Naive B cell (primary cell): ENCODE measurements at regions not wholly inside any gene's neighbourhood (a gene's known extent, or its start where the extent isn't known, plus 50 kb on each side); places are given as distances from the start of the nearest gene placed in this dataset.

Experiments
- ATAC-seq, 2 donors: fragments of 150-1000 bp; cut with Tn5 transposase; 2 replicates each; pipeline ENCODE4 v1.10.0; 2021; ENCODE audit warnings: low read depth in 2 of 2, mild to moderate bottlenecking in 2 of 2, moderate library complexity in 2 of 2
- DNase-seq: peaks from one replicate; pipeline ENCODE4 v3.0.0; 2022
- H3K27ac Mint-ChIP-seq, 6 donors: one replicate each; pipeline ENCODE4 v1.8.0; 2020 to 2022; ENCODE audit warnings: mild to moderate bottlenecking in 6 of 6, mixed read lengths in 6 of 6, moderate library complexity in 5 of 6, inconsistent platforms in 2 of 6
- H3K27me3 Mint-ChIP-seq, 3 donors: one replicate each; pipeline ENCODE4 v1.8.0; 2021 to 2022; ENCODE audit warnings: mixed read lengths in 3 of 3, mild to moderate bottlenecking in 1 of 3
- H3K36me3 Mint-ChIP-seq, 2 donors: one replicate each; pipeline ENCODE4 v1.8.0; 2020 to 2022; ENCODE audit warnings: mixed read lengths in 2 of 2, inconsistent platforms in 1 of 2, mild to moderate bottlenecking in 1 of 2
- H3K4me1 Mint-ChIP-seq, 3 donors: one replicate each; pipeline ENCODE4 v1.8.0; 2020 to 2022; ENCODE audit warnings: mixed read lengths in 3 of 3, inconsistent platforms in 1 of 3, mild to moderate bottlenecking in 1 of 3, moderate library complexity in 1 of 3
- H3K4me3 Mint-ChIP-seq, 8 donors: one replicate each; pipeline ENCODE4 v1.8.0; 2020 to 2022; ENCODE audit warnings: mild to moderate bottlenecking in 8 of 8, mixed read lengths in 8 of 8, moderate library complexity in 8 of 8, inconsistent platforms in 2 of 8
- H3K9me3 Mint-ChIP-seq, 7 donors: one replicate each; pipeline ENCODE4 v1.8.0; 2020 to 2022; ENCODE audit warnings: mixed read lengths in 7 of 7, mild to moderate bottlenecking in 5 of 7, inconsistent platforms in 2 of 7, moderate library complexity in 1 of 7

- Mint-ChIP-seq H3K4me1 (no peaks in the 10 kb centered on the region), H3K9me3 (peaks cover 0 to 15% (median 0%) of the 10 kb centered on the region in 7 donors), H3K27me3 (peaks cover 0 to 20% (median 8%) of the 10 kb centered on the region in 3 donors), H3K4me3 (no peak overlapping the region), H3K36me3 (peaks cover 0 to 5% of the 10 kb centered on the region in 2 donors), H3K27ac (no peak overlapping the region)
- DNase-seq (no peak), ATAC-seq (no peak)
Observed at GRCh38 chr16:20216591-20217217, 110.6 kb downstream of the GP2 start.

- Mint-ChIP-seq H3K36me3 (peaks cover 0 to 5% of the 10 kb centered on the region in 2 donors), H3K4me1 (no peaks in the 10 kb centered on the region), H3K9me3 (peaks cover 0 to 18% (median 6%) of the 10 kb centered on the region in 7 donors), H3K4me3 (no peak overlapping the region), H3K27me3 (peaks cover 0 to 11% (median 11%) of the 10 kb centered on the region in 3 donors), H3K27ac (no peak overlapping the region)
- ATAC-seq (no peak), DNase-seq (no peak)
Observed at GRCh38 chr16:20214401-20214800, 112.9 kb downstream of the GP2 start.

- Mint-ChIP-seq H3K27ac (no peak overlapping the region), H3K9me3 (peaks cover 0 to 5% (median 3%) of the 10 kb centered on the region in 7 donors), H3K4me3 (no peak overlapping the region), H3K36me3 (no peaks in the 10 kb centered on the region), H3K4me1 (no peaks in the 10 kb centered on the region), H3K27me3 (peaks cover 11 to 15% (median 12%) of the 10 kb centered on the region in 3 donors)
- DNase-seq, result no peak
- ATAC-seq, result no peak
Observed at GRCh38 chr16:20203272-20203671, 124.0 kb downstream of the GP2 start.

DNA sequence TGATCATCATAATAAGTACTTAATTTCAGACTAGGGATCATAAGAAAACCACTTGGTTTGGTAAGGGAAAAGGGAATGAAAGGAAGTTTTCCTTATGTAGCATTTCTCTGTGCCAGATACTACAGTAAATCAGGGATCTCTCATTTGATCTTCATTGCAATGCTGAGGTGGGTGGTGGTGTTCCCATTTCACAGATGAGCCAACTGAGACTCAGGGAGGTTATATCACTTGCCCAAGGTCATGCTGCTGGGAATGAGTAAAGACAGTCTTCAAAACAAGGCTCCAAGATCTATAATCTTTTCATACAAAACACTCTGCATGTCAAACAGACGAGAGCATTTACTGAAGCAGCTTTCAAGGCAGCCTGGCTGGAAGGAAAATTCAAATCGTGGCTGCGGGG is 124.6 kb downstream of the GP2 start:
- no peak for DNase-seq
- no peak overlapping the region for H3K4me3 Mint-ChIP-seq
- no peaks in the 10 kb centered on the region for H3K36me3 Mint-ChIP-seq
- H3K4me1 Mint-ChIP-seq, result no peaks in the 10 kb centered on the region
- H3K27me3 Mint-ChIP-seq, result peaks cover 11 to 15% (median 11%) of the 10 kb centered on the region in 3 donors
- no peak for ATAC-seq
- peaks cover 0 to 5% (median 3%) of the 10 kb centered on the region in 7 donors for H3K9me3 Mint-ChIP-seq
- H3K27ac Mint-ChIP-seq, result peak overlapping the region in 1 of 6 donors; percentile 68

GRCh38 chr16:20192801-20193200 is 119.1 kb upstream of the GPR139 start:
- H3K9me3 Mint-ChIP-seq, result peaks cover 0 to 5% (median 0%) of the 10 kb centered on the region in 7 donors
- no peak overlapping the region for H3K27ac Mint-ChIP-seq
- DNase-seq (no peak), ATAC-seq (no peak)
- no peaks in the 10 kb centered on the region for H3K4me1 Mint-ChIP-seq
- H3K27me3 Mint-ChIP-seq, result peaks cover 0 to 8% (median 4%) of the 10 kb centered on the region in 3 donors
- H3K36me3 Mint-ChIP-seq, result no peaks in the 10 kb centered on the region
- no peak overlapping the region for H3K4me3 Mint-ChIP-seq

DNA sequence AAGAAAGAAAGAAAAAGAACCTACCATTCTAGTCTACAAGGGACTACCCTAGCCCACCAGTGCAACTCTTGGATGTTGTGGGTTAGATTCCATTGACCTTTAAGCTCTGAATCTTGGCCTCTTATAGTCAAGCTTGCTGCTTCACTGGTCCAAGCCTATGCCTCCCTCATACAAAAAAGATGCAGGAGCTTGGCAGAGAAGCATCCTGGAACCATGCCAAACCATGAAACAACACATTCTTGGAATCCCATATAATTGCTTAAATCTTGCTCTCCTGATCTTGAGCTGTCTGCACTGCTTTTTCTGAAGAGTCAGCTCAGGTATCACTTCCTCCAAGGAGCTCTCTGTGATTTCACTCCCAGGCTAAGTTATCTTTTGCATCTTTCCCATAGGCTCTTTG is 117.9 kb upstream of the GPR139 start:
- ATAC-seq (no peak), DNase-seq (no peak)
- Mint-ChIP-seq H3K27ac (peak overlapping the region in 1 of 6 donors; percentile 7), H3K9me3 (peaks cover 0 to 5% (median 2%) of the 10 kb centered on the region in 7 donors), H3K4me1 (no peaks in the 10 kb centered on the region), H3K36me3 (no peaks in the 10 kb centered on the region), H3K4me3 (no peak overlapping the region), H3K27me3 (peaks cover 0 to 8% (median 7%) of the 10 kb centered on the region in 3 donors)

GRCh38 chr16:20181949-20182348 is 108.3 kb upstream of the GPR139 start:
- no peak for ATAC-seq
- Mint-ChIP-seq H3K27me3 (peaks cover 8 to 13% (median 10%) of the 10 kb centered on the region in 3 donors), H3K9me3 (peaks cover 2 to 23% (median 5%) of the 10 kb centered on the region in 7 donors), H3K4me3 (no peak overlapping the region), H3K36me3 (no peaks in the 10 kb centered on the region), H3K27ac (no peak overlapping the region), H3K4me1 (no peaks in the 10 kb centered on the region)
- DNase-seq, result no peak

DNA sequence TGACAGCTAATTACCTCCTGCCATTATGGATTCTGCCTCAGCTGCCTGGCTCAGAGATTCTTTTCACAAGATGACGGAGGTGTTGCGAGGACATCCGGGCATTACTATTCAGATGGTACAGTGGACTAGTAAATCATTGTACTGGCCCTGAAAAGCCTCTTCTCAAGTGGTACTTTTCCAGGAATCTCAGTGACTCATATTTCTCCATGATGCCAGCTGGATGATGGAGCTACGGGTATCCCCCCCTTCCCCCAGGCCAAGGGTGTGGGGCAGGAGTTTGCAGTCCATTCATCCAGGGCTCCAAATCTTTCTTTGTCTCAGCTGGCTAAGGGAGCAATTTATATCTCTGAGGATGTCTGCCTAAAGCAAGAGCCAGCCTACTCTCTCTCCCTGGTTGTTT is 107.7 kb upstream of the GPR139 start:
- H3K4me1 Mint-ChIP-seq, result no peaks in the 10 kb centered on the region
- H3K9me3 Mint-ChIP-seq, result peaks cover 2 to 22% (median 5%) of the 10 kb centered on the region in 7 donors
- H3K4me3 Mint-ChIP-seq, result no peak overlapping the region
- no peak overlapping the region for H3K27ac Mint-ChIP-seq
- no peak for ATAC-seq
- H3K27me3 Mint-ChIP-seq, result peaks cover 8 to 13% (median 10%) of the 10 kb centered on the region in 3 donors
- H3K36me3 Mint-ChIP-seq, result no peaks in the 10 kb centered on the region
- no peak for DNase-seq

- Mint-ChIP-seq H3K4me1 (no peaks in the 10 kb centered on the region), H3K9me3 (peaks cover 0 to 14% (median 4%) of the 10 kb centered on the region in 7 donors), H3K36me3 (no peaks in the 10 kb centered on the region), H3K27me3 (peaks cover 7 to 10% (median 8%) of the 10 kb centered on the region in 3 donors), H3K27ac (no peak overlapping the region), H3K4me3 (no peak overlapping the region)
- no peak for DNase-seq
- ATAC-seq, result no peak
Observed at GRCh38 chr16:20178297-20178696, 104.6 kb upstream of the GPR139 start.

GRCh38 chr16:20175358-20175757 is 101.7 kb upstream of the GPR139 start:
- Mint-ChIP-seq H3K9me3 (peaks cover 0 to 14% (median 6%) of the 10 kb centered on the region in 7 donors), H3K4me1 (no peaks in the 10 kb centered on the region), H3K4me3 (no peak overlapping the region), H3K27me3 (peaks cover 7 to 14% (median 8%) of the 10 kb centered on the region in 3 donors), H3K36me3 (no peaks in the 10 kb centered on the region), H3K27ac (no peak overlapping the region)
- DNase-seq (no peak), ATAC-seq (no peak)

- Mint-ChIP-seq H3K27ac (no peak overlapping the region), H3K4me3 (no peak overlapping the region), H3K27me3 (peaks cover 0 to 14% (median 5%) of the 10 kb centered on the region in 3 donors), H3K36me3 (no peaks in the 10 kb centered on the region), H3K9me3 (peaks cover 0 to 24% (median 7%) of the 10 kb centered on the region in 7 donors), H3K4me1 (no peaks in the 10 kb centered on the region)
- DNase-seq (no peak), ATAC-seq (no peak)
Observed at GRCh38 chr16:20167323-20167722, 93.6 kb upstream of the GPR139 start.

DNA sequence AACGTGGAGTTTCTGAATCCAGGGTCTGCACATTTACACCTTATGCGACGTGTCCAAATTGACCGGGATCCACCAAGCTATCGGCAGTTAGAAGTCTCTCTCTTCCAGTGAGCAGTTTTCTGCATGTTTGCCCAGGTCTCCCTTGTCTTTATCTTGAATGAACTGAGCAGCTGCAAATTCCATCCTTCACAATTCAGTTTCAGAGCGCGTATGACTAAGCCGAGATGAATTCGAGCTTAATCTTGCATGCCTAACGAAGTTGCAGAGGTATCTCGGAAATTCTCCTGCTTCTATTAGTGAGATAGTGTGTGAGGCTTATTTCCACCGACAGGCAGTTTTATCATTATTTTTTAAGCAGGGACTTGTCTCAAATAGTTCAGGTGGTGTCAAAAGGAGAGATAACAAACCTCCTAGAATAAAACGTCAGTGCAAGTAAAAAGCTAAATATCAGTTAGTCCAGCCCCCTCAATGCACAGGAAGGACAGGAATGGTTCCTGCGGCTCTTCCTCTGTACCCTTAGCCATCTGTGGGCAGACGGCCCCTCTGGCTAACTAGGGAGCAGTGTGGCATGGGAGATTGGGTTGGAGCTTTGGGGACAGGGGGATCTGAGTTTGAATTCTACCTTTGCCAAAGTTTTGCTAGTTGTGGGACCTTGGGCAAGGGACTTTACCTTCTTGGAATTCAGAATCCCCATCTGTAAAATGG is 93.0 kb upstream of the GPR139 start:
- Mint-ChIP-seq H3K36me3 (no peaks in the 10 kb centered on the region), H3K27me3 (peaks cover 0 to 14% (median 5%) of the 10 kb centered on the region in 3 donors), H3K4me1 (no peaks in the 10 kb centered on the region), H3K27ac (no peak overlapping the region), H3K4me3 (no peak overlapping the region), H3K9me3 (peaks cover 0 to 24% (median 7%) of the 10 kb centered on the region in 7 donors)
- ATAC-seq, result no peak
- no peak for DNase-seq

DNA sequence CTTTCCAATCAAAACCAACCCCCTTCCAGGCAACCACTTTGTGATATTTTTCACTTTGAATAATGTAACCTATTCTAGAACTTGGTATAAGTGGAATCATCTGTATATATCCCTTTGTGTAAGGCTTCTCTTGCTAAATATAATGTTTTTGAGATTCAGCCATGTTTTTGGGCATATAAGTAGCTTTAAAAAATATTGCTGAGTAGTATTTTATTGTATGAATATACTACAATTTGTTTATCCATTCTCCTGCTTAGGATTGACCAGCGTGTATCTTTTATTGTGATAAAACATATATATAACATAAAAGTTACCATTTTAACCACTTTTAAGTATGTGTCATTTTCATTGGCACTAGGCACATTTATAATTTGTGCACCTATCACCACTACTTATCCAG is 79.8 kb upstream of the GPR139 start:
- DNase-seq (no peak), ATAC-seq (no peak)
- no peaks in the 10 kb centered on the region for H3K4me1 Mint-ChIP-seq
- no peak overlapping the region for H3K27ac Mint-ChIP-seq
- H3K4me3 Mint-ChIP-seq, result no peak overlapping the region
- no peaks in the 10 kb centered on the region for H3K36me3 Mint-ChIP-seq
- H3K27me3 Mint-ChIP-seq, result peaks cover 0 to 11% (median 0%) of the 10 kb centered on the region in 3 donors
- H3K9me3 Mint-ChIP-seq, result peaks cover 1 to 18% (median 5%) of the 10 kb centered on the region in 7 donors

DNA sequence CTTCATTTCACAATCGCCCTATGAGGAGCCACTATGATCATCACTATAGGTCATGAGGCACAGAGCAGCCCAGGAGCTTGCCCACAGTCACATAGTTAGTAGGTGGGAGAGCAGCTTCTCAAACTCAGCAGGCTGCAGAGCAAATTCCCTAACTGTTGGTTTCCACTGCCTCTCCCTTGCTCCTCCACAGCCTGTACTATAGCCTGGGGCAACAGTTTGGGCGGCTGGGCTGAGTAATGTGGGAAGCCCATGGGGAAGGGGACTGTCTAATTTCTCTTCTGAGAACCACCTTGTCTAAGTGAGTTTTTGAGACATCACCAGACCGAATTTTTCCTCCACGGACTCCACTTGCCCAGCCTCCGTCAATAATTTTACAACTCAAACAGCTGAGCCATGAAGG is 73.4 kb upstream of the GPR139 start:
- Mint-ChIP-seq H3K4me1 (no peaks in the 10 kb centered on the region), H3K9me3 (peaks cover 0 to 6% (median 2%) of the 10 kb centered on the region in 7 donors), H3K27ac (no peak overlapping the region), H3K36me3 (no peaks in the 10 kb centered on the region), H3K27me3 (peaks cover 4 to 17% (median 4%) of the 10 kb centered on the region in 3 donors), H3K4me3 (no peak overlapping the region)
- no peak for ATAC-seq
- no peak for DNase-seq
